Karpas-422 (cell line): ENCODE measurements at regions not wholly inside any gene's neighbourhood (a gene's known extent, or its start where the extent isn't known, plus 50 kb on each side); places are given as distances from the start of the nearest gene placed in this dataset.

Source experiments
- DNase-seq: peaks from one replicate; pipeline ENCODE4 v3.0.0-alpha.2; 2015
- H2AFZ ChIP-seq: fragments of 200-600 bp; sonication (generic); 2 replicates; pipeline ENCODE4 v1.6.1; 2014; ENCODE audit warnings: antibody characterized with exemption, low read length, mixed read lengths
- H3K27ac ChIP-seq: fragments of 200-600 bp; sonication (generic); 2 replicates; pipeline ENCODE4 v1.5.1; 2014; ENCODE audit warnings: mild to moderate bottlenecking, low read length, moderate library complexity
- H3K27me3 ChIP-seq: fragments of 200-600 bp; sonication (generic); 2 replicates; pipeline ENCODE4 v1.6.1; 2014; ENCODE audit warnings: low read length, mixed read lengths
- H3K36me3 ChIP-seq: fragments of 200-600 bp; sonication (generic); 2 replicates; pipeline ENCODE4 v1.6.1; 2014; ENCODE audit warnings: low read length, mixed read lengths; ENCODE audit not compliant: insufficient read depth
- H3K4me1 ChIP-seq: fragments of 200-600 bp; sonication (generic); 2 replicates; pipeline ENCODE4 v1.6.1; 2014; ENCODE audit warnings: mild to moderate bottlenecking, low read length, mixed read lengths
- H3K4me2 ChIP-seq: fragments of 200-600 bp; sonication (generic); 2 replicates; pipeline ENCODE4 v1.6.1; 2014; ENCODE audit warnings: low read length, low read depth, mild to moderate bottlenecking; ENCODE audit not compliant: poor library complexity, severe bottlenecking
- H3K4me3 ChIP-seq: fragments of 200-600 bp; sonication (generic); 2 replicates; pipeline ENCODE4 v1.5.1; 2014; ENCODE audit warnings: mild to moderate bottlenecking, antibody characterized with exemption, low read length, mixed read lengths
- H3K79me2 ChIP-seq: fragments of 200-600 bp; sonication (generic); 2 replicates; pipeline ENCODE4 v1.6.1; 2014; ENCODE audit warnings: mild to moderate bottlenecking, low read length, mixed read lengths
- H3K9ac ChIP-seq: fragments of 200-600 bp; sonication (generic); 2 replicates; pipeline ENCODE4 v1.6.0; 2014; ENCODE audit warnings: low read length
- H3K9me2 ChIP-seq: fragments of 200-600 bp; sonication (generic), shearing (Covaris generic); replicated peaks from 2 replicates; pipeline ENCODE4 v1.6.0; 2014; ENCODE audit warnings: mild to moderate bottlenecking, low read length, moderate library complexity; ENCODE audit not compliant: insufficient read depth
- H3K9me3 ChIP-seq: fragments of 300-700, 200-600 bp; sonication (generic); 2 replicates; pipeline ENCODE4 v1.6.1; 2014; ENCODE audit warnings: low read length, mixed read lengths
- H4K20me1 ChIP-seq: fragments of 200-600 bp; sonication (generic); 2 replicates; pipeline ENCODE4 v1.6.1; 2014; ENCODE audit warnings: mild to moderate bottlenecking, antibody characterized with exemption, low read length, low read depth; ENCODE audit not compliant: insufficient read depth

DNA sequence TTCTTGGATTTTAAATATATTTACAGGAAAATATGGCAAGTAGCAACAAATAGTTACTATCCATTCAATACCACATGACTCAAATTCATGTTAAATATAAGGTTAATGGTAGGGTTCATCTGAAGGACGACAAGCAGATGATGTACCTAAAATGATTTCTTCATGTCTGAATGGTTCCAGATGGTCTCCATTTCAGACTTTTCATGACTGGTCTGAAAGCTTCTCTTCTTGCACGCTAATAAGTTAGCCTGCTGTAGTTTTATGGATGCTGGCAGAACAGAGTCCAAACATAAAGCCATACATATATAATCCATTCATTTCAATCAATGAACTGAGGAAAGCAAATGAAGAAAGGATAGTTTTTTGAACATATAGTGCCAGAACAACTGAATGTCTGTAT, 257.0 kb upstream of the MGAT4C start:
- Histone ChIP-seq H3K9ac (no peak overlapping the region), H3K4me1 (no peaks in the 10 kb centered on the region), H3K9me3 (peaks cover 21% of the 10 kb centered on the region), H2AFZ (no peak overlapping the region), H3K27ac (no peak overlapping the region), H3K79me2 (no peaks in the 10 kb centered on the region), H3K36me3 (no peaks in the 10 kb centered on the region), H4K20me1 (no peaks in the 10 kb centered on the region), H3K27me3 (no peaks in the 10 kb centered on the region), H3K4me3 (no peak overlapping the region), H3K4me2 (no peak overlapping the region), H3K9me2 (0 out of 2 replicates have a peak, but pooled peaks cover 4% of the 10 kb centered on the region)
- no peak for DNase-seq

DNA sequence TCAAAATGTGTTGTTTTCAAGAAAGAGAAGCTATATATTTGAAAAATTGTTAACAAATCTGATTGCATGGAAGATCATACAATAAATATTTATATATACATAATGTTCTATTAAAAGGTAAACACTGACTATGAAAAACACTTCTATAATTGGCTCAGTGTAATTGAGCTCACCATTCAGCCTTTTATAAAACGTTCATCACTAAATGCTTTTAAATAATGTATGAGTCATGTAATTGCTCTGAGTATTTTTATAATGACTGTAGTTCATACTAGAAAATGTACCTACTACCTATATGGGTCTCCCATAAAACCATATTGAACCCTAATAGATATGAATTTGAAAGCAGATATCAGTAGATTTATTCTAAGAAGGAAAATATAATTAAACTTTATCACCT, 240.4 kb upstream of the MGAT4C start:
- Histone ChIP-seq H3K9me2 (no peaks in the 10 kb centered on the region), H3K27me3 (no peaks in the 10 kb centered on the region), H3K4me3 (no peak overlapping the region), H3K27ac (no peak overlapping the region), H3K9me3 (peaks cover 19% of the 10 kb centered on the region), H3K9ac (no peak overlapping the region), H2AFZ (no peak overlapping the region), H3K4me2 (no peak overlapping the region), H4K20me1 (no peaks in the 10 kb centered on the region), H3K4me1 (no peaks in the 10 kb centered on the region), H3K79me2 (no peaks in the 10 kb centered on the region), H3K36me3 (no peaks in the 10 kb centered on the region)
- no peak for DNase-seq

DNA sequence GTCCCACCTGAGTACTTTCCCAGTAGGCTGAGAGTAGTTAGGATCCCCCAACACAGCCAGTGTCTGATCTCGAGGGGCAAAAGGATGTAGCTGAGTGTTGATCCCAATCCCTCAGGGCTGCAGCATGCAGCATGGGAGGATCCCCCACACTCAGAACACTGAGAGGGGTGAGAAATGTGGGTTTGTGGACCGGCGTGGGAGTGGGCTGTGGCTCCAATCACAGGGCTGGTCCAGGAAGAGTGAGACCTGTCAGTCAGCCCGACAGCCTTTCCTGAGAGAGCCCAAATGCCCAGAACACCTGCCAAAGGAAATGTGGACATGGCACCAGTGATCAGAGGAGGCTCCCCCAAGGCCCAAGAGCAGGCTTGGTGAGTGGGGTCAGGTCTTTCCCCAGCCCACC, 228.3 kb upstream of the MGAT4C start:
- DNase-seq, result no peak
- H3K9me3 ChIP-seq, result peaks cover 11% of the 10 kb centered on the region
- no peaks in the 10 kb centered on the region for H3K27me3 ChIP-seq
- no peak overlapping the region for H3K4me3 ChIP-seq
- no peak overlapping the region for H3K9ac ChIP-seq
- H3K27ac ChIP-seq, result no peak overlapping the region
- no peak overlapping the region for H2AFZ ChIP-seq
- H4K20me1 ChIP-seq, result no peaks in the 10 kb centered on the region
- H3K79me2 ChIP-seq, result no peaks in the 10 kb centered on the region
- no peaks in the 10 kb centered on the region for H3K4me1 ChIP-seq
- no peaks in the 10 kb centered on the region for H3K9me2 ChIP-seq
- H3K36me3 ChIP-seq, result no peaks in the 10 kb centered on the region
- no peak overlapping the region for H3K4me2 ChIP-seq

DNA sequence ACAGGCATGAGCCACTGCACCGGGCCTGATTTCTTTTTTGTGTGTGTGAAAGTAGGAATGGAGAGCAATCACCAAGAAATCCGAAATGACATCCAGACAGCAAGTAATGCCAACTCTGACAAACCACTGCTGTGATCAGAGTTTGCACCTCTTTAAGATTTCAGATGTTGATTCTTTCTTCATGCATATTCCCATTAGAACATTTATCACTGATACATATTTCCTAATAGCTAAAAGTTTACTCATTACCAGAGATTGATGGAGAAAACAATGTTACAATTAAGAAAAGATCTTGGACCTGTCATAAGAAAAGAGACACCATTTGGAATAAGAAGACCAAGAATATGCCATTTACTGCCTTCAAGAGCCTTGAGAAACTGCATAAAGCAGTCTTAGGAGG, 217.0 kb upstream of the MGAT4C start:
- Histone ChIP-seq H3K4me3 (no peak overlapping the region), H3K9me2 (no peaks in the 10 kb centered on the region), H3K4me2 (no peak overlapping the region), H3K79me2 (no peaks in the 10 kb centered on the region), H3K9ac (no peak overlapping the region), H3K27ac (no peak overlapping the region), H3K36me3 (no peaks in the 10 kb centered on the region), H3K4me1 (no peaks in the 10 kb centered on the region), H4K20me1 (no peaks in the 10 kb centered on the region), H3K27me3 (no peaks in the 10 kb centered on the region), H3K9me3 (peaks cover 13% of the 10 kb centered on the region; the same call in 1 of the 2 replicates), H2AFZ (no peak overlapping the region)
- DNase-seq, result no peak

DNA sequence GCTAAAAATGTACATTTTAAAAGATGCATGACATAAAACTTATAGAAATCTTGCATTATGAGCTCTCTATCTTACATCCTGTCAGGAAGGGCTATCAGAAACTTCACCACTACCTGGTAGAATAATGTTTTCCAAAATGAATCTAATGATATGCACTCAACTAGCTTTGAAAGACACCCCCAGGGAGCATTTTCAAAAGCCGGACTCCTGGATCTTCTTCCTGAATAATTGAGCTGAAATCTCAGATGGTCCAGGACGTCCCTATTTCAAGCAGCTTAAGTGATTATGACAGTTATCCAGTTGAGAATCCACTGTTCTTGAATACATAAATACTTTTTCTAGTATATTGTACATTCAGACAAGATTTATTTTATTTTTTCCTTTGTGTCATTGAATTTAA, 200.6 kb upstream of the MGAT4C start:
- H3K9me2 ChIP-seq, result no peaks in the 10 kb centered on the region
- no peak for DNase-seq

DNA sequence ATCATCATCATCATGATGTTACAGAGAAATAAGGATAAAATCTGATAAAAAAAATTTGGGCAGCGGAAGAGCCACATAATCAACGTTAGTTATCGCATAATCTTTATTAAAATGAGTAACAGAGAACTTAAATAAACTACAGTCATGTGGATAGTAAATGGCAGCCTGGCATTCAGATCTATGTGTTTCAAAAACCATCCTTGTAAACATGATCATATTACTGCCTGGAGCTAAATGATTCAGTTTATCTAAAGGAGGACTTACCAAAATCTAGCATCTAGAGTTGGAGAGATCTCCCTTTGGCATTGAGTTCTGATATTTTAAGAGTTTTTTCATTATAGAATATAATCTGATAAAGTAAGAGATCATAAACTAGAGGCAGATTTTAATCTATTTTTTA, 200.1 kb upstream of the MGAT4C start:
- Histone ChIP-seq H3K4me1 (no peaks in the 10 kb centered on the region), H4K20me1 (no peaks in the 10 kb centered on the region), H3K4me2 (no peak overlapping the region), H3K4me3 (no peak overlapping the region), H3K27me3 (no peaks in the 10 kb centered on the region), H3K9ac (no peak overlapping the region), H3K9me2 (no peaks in the 10 kb centered on the region), H3K27ac (no peak overlapping the region), H2AFZ (no peak overlapping the region), H3K79me2 (no peaks in the 10 kb centered on the region), H3K36me3 (no peaks in the 10 kb centered on the region), H3K9me3 (peaks cover 10% of the 10 kb centered on the region)
- no peak for DNase-seq

More for the DNA sequence above, 200.6 kb upstream of the MGAT4C start:
- no peak overlapping the region for H3K9ac ChIP-seq
- H4K20me1 ChIP-seq, result no peaks in the 10 kb centered on the region
- H3K27me3 ChIP-seq, result no peaks in the 10 kb centered on the region
- no peak overlapping the region for H3K4me2 ChIP-seq
- H3K27ac ChIP-seq, result no peak overlapping the region
- no peak overlapping the region for H2AFZ ChIP-seq
- no peaks in the 10 kb centered on the region for H3K4me1 ChIP-seq
- no peak overlapping the region for H3K4me3 ChIP-seq
- H3K36me3 ChIP-seq, result no peaks in the 10 kb centered on the region
- H3K9me3 ChIP-seq, result peaks cover 6% of the 10 kb centered on the region
- H3K79me2 ChIP-seq, result no peaks in the 10 kb centered on the region

DNA sequence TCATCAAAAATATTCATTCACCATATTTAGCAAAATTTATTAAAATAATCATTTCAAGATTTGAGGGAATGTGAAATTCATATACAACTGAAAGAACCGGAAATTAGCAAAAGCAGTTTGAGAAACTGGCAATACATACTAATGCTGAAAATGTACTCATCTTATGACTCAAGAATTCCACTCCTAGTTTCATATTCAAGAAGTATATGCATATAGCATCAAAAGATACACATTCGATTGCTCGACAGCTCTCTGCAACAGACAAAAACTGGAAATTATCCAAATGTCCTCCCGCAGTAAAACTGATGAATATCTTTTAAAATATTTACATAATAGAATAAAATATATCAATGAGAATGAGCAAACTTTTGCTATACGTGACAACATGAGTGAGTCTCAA, 189.2 kb upstream of the MGAT4C start:
- H3K9me2 ChIP-seq, result no peaks in the 10 kb centered on the region
- H3K4me2 ChIP-seq, result no peak overlapping the region
- no peak overlapping the region for H3K27ac ChIP-seq
- no peaks in the 10 kb centered on the region for H3K27me3 ChIP-seq
- no peaks in the 10 kb centered on the region for H3K4me1 ChIP-seq
- no peak overlapping the region for H3K9ac ChIP-seq
- no peaks in the 10 kb centered on the region for H3K79me2 ChIP-seq
- no peaks in the 10 kb centered on the region for H3K36me3 ChIP-seq
- peaks cover 37% of the 10 kb centered on the region for H3K9me3 ChIP-seq
- no peak for DNase-seq
- no peaks in the 10 kb centered on the region for H4K20me1 ChIP-seq
- H2AFZ ChIP-seq, result no peak overlapping the region
- no peak overlapping the region for H3K4me3 ChIP-seq

DNA sequence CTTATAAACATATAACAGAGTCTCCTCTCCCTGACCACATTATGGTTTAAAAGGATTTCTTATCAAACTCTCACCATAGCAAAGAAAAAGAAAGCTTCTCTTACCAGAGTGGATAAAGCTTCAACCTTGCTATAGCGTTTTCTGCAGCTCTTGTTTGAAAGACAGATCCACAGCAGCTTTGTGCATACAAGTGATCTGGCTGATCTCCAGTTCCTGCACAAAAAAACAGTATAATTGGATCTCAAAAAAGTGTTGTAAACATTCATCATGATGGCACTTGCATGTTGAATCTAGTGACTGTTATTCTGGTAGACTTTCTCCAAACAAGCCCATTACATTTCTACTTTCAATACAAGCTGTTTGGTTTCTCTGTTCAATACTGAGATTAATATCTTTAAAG, 178.9 kb upstream of the MGAT4C start:
- Histone ChIP-seq H2AFZ (no peak overlapping the region), H4K20me1 (no peaks in the 10 kb centered on the region), H3K27me3 (no peaks in the 10 kb centered on the region), H3K9me3 (peaks cover 45% of the 10 kb centered on the region), H3K79me2 (no peaks in the 10 kb centered on the region), H3K27ac (no peak overlapping the region), H3K4me1 (no peaks in the 10 kb centered on the region), H3K4me2 (no peak overlapping the region), H3K36me3 (no peaks in the 10 kb centered on the region), H3K4me3 (no peak overlapping the region), H3K9me2 (no peaks in the 10 kb centered on the region), H3K9ac (no peak overlapping the region)
- DNase-seq, result no peak

DNA sequence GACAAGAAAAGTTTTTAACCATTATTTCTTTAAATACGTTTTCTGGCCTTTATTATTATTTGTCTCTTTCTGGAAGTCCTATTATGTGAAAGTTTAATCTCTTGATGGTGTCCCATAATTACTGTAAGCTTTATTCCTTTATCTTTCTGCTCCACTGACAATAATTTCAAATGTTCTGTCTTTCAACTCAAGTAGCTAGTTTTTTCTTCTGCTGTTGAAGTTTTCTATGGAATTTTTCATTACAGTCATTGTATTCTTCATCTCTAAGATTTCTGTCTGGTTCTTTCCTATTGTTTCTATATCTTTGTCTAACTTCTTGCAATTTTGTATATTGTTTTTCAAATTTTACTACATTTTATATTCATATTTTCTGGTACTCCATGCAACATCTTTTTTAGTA, 173.6 kb upstream of the MGAT4C start:
- no peak overlapping the region for H3K4me2 ChIP-seq
- H3K4me3 ChIP-seq, result no peak overlapping the region
- no peaks in the 10 kb centered on the region for H3K9me2 ChIP-seq
- H3K9ac ChIP-seq, result no peak overlapping the region
- DNase-seq, result no peak
- H3K79me2 ChIP-seq, result no peaks in the 10 kb centered on the region
- H3K27me3 ChIP-seq, result no peaks in the 10 kb centered on the region
- peaks cover 32% of the 10 kb centered on the region for H3K9me3 ChIP-seq
- no peak overlapping the region for H2AFZ ChIP-seq
- H3K4me1 ChIP-seq, result no peaks in the 10 kb centered on the region
- no peaks in the 10 kb centered on the region for H4K20me1 ChIP-seq
- H3K27ac ChIP-seq, result no peak overlapping the region
- H3K36me3 ChIP-seq, result no peaks in the 10 kb centered on the region
